AG08396 (cell line): ENCODE measurements at regions not wholly inside any gene's neighbourhood (a gene's known extent, or its start where the extent isn't known, plus 50 kb on each side); places are given as distances from the start of the nearest gene placed in this dataset.
A peak's percentile ranks its signal among the peaks of the same experiment; 100 is the strongest.

Experiments
- DNase-seq: peaks from one replicate; pipeline ENCODE4 v3.0.0; 2012; ENCODE audit warnings: low spot score, mixed read lengths

DNA sequence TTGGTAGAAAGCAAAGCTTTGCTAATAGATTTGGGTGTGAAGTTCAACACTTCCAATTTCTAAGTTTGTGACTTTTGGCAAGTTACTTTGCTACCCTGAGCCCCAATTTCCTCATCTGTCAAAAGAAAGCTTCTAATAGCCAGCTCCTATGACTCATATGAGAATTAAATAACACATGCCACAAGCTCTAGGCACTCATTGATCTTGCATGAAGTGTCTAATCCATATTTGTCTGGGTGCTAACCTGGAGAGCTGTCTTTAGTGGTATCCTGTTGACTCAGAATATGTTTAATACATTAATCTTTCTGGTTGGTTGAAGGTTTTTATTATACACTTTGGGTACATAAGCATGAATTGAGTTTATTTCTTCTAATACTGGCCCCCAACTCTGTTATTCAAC lies 188.8 kb downstream of the POSTN start:
- DNase-seq: no peak

DNA sequence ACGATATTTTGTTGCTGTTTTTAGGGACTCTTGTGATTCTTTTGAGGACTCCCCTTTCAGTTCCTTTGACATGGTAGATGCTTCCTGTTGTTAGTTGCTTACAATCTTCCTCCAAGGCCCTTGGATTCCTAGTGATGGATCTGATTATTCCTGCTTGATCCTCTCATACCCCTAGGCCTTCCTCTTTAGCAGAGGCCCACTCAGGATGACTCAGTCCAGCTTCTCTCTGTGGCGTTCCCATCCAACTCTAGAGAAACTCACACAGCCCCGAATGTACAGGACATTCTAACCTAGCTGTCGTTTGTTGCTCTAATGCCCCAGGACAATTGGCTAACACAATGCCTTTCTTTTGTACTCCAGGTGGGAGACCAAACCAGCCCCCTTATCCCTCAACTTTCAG lies 191.4 kb downstream of the POSTN start:
- no peak for DNase-seq

DNA sequence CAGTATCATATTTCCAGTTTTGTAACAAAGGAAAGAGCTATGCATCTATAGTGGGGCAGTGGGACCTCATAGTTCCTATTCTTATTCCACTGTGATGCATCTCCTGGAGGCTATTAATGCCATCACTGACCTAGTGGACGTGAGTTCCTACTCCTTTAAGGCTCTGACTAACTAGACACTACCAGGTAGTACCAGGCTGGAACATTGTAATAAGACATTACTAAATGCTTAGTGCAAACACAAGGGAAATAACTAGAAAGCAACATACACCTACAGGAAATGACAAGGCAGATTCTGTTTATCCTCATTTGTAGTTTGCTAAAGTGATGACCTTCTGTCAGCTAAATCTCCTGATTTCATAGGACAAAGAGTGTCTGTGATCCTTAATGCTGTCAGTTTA lies 192.5 kb downstream of the POSTN start:
- DNase-seq: no peak

DNA sequence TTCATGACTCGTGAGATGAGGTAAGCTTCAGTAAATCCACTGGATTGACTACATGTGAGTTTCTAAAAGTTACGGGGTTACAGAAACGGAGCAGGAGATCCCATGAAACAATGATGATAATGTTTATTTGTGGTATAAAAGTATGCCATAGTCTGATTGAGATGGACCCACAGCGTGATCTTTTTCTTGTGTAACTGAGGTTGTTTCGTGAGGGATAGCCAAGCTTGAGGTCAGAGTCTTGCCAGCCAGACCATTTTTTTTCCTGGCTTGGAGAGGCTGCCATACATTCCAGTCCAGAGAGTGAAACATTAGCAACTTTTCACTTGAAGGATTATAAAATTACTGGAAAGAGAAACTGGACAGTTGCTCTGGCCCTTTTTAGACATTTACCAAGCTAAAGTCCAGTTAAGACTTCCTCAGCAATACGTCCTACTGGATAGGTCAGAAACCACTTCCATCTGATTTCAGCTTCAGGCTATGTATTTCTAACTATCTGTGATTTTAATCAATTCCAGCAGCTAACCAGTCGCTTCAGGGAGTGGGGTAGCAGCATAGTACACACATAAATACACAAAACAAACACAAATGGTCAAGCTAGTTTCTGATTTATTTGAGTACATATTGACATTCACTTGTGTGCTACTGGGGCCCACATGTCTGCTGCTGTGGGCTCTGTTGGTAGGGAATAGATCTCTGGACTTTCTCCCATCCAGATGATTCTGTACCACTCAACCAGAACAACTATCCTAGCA lies 194.6 kb downstream of the POSTN start:
- peak; percentile 55 for DNase-seq

DNA sequence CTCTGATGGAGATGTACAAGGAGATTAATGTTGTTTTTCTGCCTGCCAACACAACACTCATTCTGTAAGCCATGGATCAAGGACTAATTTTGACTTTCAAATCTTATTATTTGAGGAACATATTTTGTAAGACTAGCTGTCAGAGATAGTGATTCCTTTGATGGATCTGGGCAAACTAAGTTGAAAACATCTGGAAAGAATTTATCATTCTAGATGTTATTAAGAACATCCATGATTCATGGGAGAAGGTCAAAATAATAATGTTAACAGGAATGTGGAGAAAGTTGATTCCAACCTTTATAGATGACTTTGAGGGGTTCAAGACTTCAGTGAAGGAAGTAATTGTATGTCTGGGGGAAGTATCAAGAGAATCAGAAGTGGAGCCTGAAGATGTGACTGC lies 196.8 kb downstream of the POSTN start:
- DNase-seq: no peak

DNA sequence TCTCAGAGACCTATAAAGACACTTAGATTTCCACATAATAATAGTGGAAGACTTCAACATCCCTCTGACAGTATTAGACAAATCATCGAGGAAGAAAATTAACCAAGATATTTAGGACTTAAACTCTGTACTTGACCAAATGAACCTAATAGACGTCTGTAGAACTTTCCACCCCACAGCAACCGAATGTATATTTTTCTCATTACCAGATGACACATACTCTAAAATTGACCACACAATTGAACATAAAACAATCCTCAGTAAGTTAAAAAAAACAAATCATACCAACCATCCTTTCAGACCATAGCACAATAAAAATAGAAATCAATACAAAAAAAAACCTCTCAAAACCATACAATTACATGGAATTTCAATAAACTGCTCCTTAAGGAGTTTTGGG lies 201.0 kb downstream of the POSTN start:
- DNase-seq: no peak

DNA sequence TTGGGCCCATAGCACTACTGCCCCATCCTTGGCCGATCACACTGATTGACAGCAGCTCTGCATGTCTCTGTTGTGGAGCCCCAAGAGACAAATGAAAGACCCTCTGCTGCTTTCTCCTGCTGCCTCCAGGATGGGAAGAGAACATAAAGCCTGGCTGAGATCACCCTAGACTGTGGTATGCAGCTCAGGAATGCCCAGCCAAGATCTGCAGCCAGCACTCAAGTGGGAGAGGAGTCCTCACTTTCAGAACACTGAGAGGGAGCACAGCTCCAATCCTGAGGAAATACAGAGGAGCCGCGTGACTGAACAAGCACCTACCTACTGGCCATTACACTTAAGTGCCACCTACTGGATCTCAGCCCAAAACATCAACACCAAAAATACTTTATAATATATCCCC lies 203.0 kb downstream of the POSTN start:
- DNase-seq: no peak

DNA sequence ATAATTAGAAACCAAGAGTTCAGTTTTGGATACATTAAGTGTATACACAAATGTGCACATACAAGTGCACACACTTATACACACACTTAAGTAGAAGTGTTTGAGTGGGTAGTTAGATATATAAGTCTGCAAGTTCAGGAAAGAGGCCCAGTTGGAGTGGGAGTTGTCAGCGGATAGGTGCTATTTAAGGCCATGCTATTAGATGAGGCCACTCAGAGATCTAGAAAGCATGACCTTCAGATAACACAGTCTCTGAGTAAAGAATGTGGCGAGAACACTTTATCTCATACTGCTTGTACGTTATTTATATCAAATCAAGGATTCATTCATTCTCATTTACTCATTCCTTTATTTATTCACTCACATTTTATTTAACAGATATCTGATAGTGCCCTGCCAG lies 206.2 kb downstream of the POSTN start:
- DNase-seq: no peak

DNA sequence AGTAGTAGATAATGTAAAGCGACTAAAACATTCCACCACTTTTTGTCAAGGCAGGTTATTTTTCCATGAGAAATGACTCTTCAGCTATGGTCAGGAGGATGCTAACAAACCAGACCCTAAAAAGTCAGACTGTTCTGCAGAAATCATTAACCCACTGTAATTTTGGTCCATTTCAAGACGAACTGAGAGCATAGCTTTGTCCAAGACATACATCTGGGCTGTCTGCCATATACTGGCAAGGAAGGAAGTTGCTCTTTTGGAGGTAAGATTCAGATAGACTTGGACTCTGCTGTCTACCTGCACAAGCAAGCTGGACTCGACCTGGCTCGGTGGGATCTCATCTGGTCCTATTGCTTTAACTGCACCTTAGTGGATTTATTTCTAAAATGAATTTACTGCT lies 207.8 kb downstream of the POSTN start:
- DNase-seq: no peak

DNA sequence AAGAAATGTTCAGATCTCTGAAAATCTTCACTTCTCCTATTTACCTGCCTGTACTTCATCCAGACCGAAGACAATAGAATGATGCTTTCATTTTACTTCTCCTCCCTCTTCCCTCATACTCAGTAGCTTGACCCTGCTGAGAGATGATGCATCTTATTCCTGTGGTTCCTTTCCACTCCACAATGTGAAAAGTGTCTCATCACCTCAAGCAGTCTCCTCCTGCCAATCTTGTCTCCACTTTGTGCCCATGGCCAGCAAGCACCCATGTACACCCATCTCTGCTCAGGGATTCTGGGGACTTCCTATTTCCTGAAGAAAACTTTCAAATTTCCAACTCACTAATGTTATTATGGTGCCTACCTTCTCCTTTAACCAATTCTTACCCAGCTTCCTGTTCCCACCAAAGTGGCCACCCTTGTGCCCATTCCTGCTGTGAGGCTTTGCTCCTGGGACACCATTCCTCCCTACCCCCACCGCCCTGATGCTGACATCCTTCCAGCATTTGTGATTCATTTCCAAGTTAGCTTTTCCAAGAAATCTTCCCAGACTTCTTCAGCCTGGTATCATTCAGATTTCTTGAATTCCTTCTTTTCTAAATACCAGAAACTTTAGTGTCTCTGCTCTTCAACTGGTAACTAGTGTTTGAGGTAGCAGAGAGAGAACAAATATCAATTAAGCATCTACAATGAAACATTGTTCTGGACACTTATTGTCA lies 212.5 kb downstream of the POSTN start:
- no peak for DNase-seq

DNA sequence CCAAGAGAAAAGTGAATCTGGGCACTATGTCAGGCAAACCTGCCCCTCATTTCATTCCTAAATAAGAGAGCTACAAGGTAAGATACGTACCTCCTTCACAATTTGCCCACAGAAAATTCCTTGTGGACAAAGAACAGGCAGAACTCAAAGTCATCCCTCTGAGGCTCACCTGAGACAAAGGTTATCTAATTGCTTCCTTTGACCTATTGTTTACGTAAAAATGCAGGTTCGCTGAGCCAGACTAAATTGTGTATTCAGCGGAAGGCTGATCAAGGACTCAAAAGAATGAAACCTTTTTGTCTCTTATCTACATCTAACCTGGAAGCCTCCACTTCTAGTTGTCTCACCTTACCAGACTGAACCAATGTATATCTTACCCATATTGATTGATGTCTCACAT lies 213.3 kb downstream of the POSTN start:
- no peak for DNase-seq

DNA sequence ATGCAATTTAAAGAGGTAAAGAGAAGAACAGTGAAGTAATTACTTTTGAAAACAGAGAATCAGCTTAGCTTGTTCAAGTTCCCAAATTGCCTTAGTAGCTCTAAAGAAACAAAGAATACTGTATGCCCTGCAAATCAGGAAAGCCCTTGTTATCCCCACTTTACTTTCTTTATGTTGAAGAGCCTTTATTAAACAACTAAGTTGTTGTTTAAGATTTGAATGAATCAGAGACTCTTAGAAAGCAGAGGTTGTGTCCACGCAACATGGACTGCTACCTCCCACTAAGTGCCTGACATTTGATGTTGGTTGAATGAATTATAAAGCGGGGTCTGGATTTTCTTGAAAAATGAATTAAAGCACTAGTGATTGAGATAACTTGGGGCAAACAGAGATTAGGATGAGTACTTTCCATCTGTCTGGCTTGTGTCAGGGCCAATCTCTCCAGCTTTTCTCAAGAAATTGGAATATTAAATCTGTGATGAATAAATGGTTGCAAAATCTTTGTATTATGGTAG lies 214.7 kb downstream of the POSTN start:
- DNase-seq: no peak

DNA sequence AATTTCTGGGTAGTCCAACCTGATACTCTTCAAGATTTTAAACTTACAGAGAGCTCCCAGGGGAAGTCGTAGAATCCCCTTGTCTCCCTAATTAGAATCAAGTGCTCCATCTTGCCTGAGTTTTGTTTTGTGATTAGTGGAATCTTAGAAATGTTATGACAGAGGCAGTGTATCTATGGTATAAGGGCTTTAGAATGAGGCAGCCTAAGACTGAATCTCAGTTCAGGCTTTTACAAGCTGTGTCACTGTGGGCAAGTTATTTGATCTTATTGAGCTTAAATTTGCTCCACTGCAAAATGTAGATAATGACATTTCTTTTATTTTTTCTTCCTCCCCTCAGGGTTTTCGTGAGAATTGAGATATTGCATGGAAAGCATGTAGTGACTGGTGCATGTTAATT lies 215.5 kb downstream of the POSTN start:
- no peak for DNase-seq

DNA sequence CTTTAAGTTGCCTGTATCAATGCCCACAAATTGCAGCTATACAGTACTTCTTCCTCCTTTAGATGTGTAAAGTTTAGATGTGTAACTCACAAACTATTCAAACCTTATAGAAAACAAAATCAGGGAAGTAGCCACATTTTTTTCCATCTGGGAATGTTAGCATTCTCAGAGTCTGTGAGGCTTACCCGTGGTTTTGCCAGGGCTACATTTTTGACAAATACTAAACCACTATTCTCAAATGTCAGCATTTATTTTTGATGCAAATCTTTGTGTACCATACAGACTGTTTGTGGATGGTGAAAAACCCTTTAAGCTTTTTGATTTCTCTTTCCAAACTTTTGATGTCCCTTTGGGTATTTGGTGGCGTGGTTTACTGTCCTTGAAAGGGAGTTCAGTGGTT lies 216.4 kb downstream of the POSTN start:
- DNase-seq: no peak

DNA sequence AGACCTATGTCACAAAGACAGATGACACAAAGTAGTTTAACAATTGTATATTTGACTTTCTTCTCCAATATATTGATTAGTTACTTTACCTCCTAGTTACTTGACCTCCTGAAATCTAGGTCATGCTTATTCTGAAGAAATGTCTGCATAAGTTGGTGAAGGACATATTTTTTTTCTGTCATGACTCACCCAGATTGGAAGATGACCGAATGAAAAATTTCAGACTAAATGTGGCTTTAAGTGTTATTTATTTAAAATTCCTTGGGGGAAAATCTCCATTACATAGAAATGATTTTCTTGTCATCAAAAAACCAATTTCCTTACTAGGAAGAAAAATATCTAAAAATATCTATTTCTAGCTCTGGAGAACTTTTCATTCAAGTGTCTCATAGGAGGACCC lies 217.1 kb downstream of the POSTN start:
- no peak for DNase-seq

DNA sequence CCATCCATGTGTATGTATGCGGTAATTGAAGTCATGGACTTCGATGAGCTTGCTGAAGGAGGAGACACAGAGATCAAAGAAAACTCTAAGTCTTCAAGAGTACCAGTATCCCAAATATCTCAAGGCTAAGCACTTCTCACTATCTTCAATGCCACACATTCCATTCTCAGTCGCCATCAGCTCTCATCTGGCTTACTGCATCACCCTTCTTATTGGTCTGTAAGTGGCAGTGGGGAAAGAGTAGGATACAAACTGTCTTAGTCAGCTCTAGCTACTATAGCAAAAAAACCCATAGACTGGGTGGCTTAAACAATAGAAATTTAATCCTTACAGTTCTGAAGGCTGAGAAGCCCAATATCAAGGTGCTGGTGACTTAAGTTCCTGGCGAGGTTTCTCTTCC lies 218.7 kb downstream of the POSTN start:
- DNase-seq: no peak

DNA sequence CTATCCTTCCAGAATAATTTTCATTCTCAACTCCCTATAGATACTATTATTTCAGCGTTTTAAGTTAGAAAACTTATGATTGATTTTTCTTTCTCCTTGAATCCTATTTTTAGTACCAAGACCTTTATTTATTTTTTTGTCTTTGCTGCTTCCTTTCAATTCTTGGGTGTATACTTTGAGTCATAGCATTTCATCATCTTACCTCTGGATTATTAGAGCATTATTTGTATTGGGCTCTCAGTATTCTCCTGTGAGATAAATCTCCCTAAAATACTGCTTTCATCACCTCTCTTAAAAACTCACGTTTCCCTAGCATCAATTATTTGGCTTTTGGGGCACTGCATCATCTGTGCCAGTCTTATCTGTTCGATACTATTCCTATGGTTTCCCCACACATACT lies 222.8 kb downstream of the POSTN start:
- no peak for DNase-seq

DNA sequence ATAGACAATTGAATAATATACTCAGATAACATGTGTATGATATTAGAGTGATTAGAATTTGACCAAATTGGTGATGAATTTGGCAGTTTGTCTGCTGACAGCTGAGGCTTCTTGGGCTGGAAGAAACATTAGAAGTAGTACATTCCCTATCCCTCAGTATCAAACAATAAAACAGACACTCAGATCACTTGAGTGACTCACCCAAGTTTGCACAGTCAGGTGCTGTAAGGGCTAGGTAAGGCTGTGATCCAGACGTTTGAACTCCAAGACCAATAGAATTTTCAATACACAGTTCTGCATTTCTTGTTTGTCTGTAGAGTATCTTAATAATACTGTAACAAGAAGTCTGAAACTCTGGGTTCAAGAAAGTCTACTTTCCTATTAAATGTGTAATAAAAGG lies 223.5 kb downstream of the POSTN start:
- DNase-seq: no peak

DNA sequence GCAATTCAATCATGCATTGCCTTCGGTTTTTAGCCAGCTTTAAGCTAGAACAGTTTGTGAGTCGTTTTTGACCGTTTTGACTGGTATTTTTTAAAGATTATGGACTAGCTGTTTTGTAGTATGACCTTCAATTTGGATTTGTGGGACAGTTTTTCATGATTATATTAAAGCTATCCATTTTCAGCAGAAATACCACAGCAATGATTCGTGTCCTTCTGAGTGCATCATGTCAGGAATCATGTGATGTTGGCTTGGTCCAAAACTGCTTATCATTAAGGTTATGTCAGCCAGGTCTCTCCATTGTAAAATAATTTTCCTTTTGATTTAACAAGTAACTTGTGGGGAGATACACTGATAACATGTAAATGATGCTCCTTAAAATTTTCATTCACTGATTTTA lies 229.0 kb downstream of the POSTN start:
- no peak for DNase-seq

DNA sequence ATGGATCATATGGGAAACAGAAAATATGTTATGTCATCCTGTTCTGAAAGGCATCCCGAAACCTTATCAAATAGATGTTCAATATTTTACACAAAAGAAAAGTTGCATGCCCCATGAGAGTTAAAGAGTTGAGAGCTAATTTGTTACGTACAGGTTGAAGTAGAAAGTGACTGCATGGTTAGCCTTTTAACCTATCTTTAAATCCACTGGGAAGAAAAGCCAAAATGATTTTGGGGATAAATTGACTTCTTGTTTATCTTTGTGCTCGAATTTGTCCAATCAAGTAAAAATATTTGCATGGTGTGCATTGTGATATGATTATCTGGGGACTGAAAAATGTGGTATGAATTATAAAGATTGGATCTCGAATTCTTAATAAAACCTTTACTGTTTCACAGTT lies 230.1 kb downstream of the POSTN start:
- DNase-seq: no peak

DNA sequence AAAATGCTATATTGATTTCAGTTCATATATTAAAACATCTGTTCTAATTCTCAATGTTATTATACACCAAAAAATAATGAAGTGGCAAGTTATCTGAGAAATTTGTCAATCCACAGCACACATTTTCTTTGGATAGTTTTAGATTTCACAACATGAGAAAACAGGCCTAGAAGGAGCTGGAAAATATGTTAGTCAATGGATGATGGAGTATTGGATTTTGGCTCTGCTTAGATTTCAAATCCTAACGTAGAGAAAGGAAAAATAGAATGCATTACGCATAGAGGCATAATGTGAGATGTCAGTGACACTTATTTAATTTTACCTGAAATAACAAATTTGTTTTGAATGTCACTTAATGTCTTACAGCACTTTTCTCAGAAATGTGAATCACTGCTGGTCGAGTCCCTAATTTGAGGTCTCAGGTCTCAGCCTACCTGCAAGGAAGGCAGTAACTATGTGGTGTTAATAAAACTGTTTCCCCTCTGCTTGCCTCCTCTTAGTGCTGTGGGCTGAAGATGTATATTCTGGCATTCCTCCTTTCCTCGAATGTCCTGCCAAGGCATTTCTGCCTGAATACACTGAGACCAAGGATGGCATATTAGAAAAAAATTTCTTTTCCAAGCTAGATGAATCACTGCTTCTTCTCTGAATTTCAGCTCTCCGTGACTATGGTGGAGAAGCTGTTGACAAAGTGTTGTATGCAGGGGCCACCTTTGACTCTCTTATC lies 232.4 kb downstream of the POSTN start:
- DNase-seq: no peak

DNA sequence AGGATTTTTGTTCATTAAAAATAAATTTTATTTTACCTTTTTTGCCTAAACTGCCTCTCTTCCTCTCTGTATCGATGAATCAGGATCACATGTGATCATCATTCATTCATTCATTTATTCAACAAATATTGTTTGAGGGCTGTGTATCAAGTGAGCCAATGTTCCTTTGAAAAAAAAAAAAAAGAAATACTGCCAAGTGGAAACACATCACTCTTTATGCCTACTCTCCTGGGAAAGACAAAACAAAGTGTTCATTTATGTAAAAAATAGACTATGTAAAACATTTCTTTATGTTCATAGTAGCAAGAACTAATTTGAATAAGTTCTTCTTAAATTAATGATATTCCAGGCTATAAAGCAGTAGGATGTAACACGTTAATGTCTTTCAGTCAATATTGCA lies 233.1 kb downstream of the POSTN start:
- DNase-seq: no peak

DNA sequence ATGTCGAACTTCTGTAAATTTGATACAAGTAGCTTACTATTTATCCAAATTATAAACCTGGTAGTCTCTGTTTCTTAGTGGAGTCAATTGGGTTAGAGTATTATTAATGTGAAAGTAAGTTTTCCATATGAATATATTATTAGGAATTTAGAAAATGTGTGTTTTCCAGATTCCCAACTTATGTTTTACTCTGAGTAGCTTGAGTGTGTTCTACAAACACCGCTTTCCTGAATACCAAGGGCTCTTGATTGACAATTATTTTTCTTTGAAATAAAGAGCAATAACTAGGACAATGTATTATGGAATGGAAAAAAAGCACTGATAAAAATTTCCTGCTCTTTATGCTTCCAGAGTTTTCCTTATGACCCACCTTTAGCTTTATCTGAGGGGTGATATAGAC lies 233.6 kb downstream of the POSTN start:
- no peak for DNase-seq
